H1 (cell line): ENCODE measurements at regions not wholly inside any gene's neighbourhood (a gene's known extent, or its start where the extent isn't known, plus 50 kb on each side); places are given as distances from the start of the nearest gene placed in this dataset.

Source experiments
- CTCF ChIP-seq, 3 experiments: IDR thresholded peaks; 1 replicate in 2 of 3; 2 replicates in 1 of 3; pipeline versions ENCODE4 v1.5.1 to v1.6.1; 2011; ENCODE audit warnings: low read length in 3 of 3, mild to moderate bottlenecking in 3 of 3, inconsistent platforms in 2 of 3, low read depth in 1 of 3, moderate library complexity in 1 of 3; ENCODE audit not compliant: insufficient read depth in 1 of 3; ENCODE audit errors: control extremely low read depth in 1 of 3
- EZH2 ChIP-seq: fragments of 200-600 bp; sonication (generic); IDR thresholded peaks from 2 replicates; pipeline ENCODE4 v1.7.1; 2012; ENCODE audit warnings: low read depth, mild to moderate bottlenecking, moderate library complexity, low read length, inconsistent platforms; ENCODE audit not compliant: severe bottlenecking
- GABPA ChIP-seq: IDR thresholded peaks from 2 replicates; pipeline ENCODE4 v1.6.1; 2011; ENCODE audit warnings: mild to moderate bottlenecking, low read length, moderate library complexity, borderline replicate concordance; ENCODE audit not compliant: insufficient read depth

- TF ChIP-seq CTCF (IDR thresholded peaks at IDR 0.05; ENCODE audit: control extremely low read depth in 1 of 3, insufficient read depth in 1 of 3, low read depth in 1 of 3, low read length in 3 of 3) (no peak), GABPA (no peak), EZH2 (no peak)
Observed at GRCh38 chr3:187801152-187801551, 55.9 kb upstream of the BCL6 start.
